HUES64 (cell line): ENCODE measurements at regions not wholly inside any gene's neighbourhood (a gene's known extent, or its start where the extent isn't known, plus 50 kb on each side); places are given as distances from the start of the nearest gene placed in this dataset.
"Not testable (repeated sequence)": the region's sequence is repeated elsewhere in the genome, so short reads cannot be mapped to it uniquely, and the experiment has no call there.

ENCODE experiments used
- H3K27ac ChIP-seq: 2 replicates; pipeline ENCODE4 v1.7.0; 2013; ENCODE audit warnings: low read depth, low read length, inconsistent platforms
- H3K27me3 ChIP-seq: 2 replicates; pipeline ENCODE4 v1.6.1; 2013; ENCODE audit warnings: mild to moderate bottlenecking, low read length; ENCODE audit not compliant: insufficient read depth
- H3K36me3 ChIP-seq: 2 replicates; pipeline ENCODE4 v1.6.1; 2013; ENCODE audit warnings: mild to moderate bottlenecking, low read length; ENCODE audit not compliant: insufficient read depth
- H3K4me1 ChIP-seq: 2 replicates; pipeline ENCODE4 v1.6.1; 2013; ENCODE audit warnings: mild to moderate bottlenecking, low read length, moderate library complexity; ENCODE audit not compliant: insufficient read depth
- H3K4me3 ChIP-seq: 2 replicates; pipeline ENCODE4 v1.5.1; 2013; ENCODE audit warnings: mild to moderate bottlenecking, low read length, moderate library complexity
- H3K9ac ChIP-seq: 2 replicates; pipeline ENCODE4 v1.6.1; 2013; ENCODE audit warnings: mild to moderate bottlenecking, low read depth, low read length
- H3K9me3 ChIP-seq: 2 replicates; pipeline ENCODE4 v1.6.1; 2013; ENCODE audit warnings: low read depth, low read length; ENCODE audit not compliant: insufficient read depth
- WGBS: fragments of 150-250, 120-280 bp; methylation state at CpG from one replicate; pipeline ENCODE4 v1.1.7; 2013; ENCODE audit warnings: missing lambda C conversion rate; 5-methylcytosine and 5-hydroxymethylcytosine counted together

GRCh38 chr11:11208994-11209393 lies 144.1 kb downstream of the CSNK2A3 start:
- 91% methylated on average over 4 of the region's 4 CpGs for WGBS
- Histone ChIP-seq H3K27me3 (no peaks in the 10 kb centered on the region), H3K9me3 (no peaks in the 10 kb centered on the region), H3K9ac (no peak overlapping the region), H3K4me1 (no peaks in the 10 kb centered on the region), H3K27ac (no peak overlapping the region), H3K4me3 (no peak overlapping the region), H3K36me3 (no peaks in the 10 kb centered on the region)

GRCh38 chr11:11207428-11207827 lies 145.6 kb downstream of the CSNK2A3 start:
- WGBS = 76% methylated on average over 3 of the region's 3 CpGs
- no peaks in the 10 kb centered on the region for H3K36me3 ChIP-seq
- no peaks in the 10 kb centered on the region for H3K4me1 ChIP-seq
- peaks cover 8% of the 10 kb centered on the region for H3K9me3 ChIP-seq
- H3K9ac ChIP-seq = no peak overlapping the region
- no peak overlapping the region for H3K27ac ChIP-seq
- no peak overlapping the region for H3K4me3 ChIP-seq
- no peaks in the 10 kb centered on the region for H3K27me3 ChIP-seq

GRCh38 chr11:11206484-11206883 lies 146.6 kb downstream of the CSNK2A3 start:
- H3K27ac ChIP-seq = no peak overlapping the region
- H3K9me3 ChIP-seq = peaks cover 11% of the 10 kb centered on the region
- 92% methylated on average over 7 of the region's 7 CpGs for WGBS
- no peak overlapping the region for H3K9ac ChIP-seq
- no peak overlapping the region for H3K4me3 ChIP-seq
- H3K36me3 ChIP-seq = no peaks in the 10 kb centered on the region
- H3K4me1 ChIP-seq = no peaks in the 10 kb centered on the region
- H3K27me3 ChIP-seq = no peaks in the 10 kb centered on the region

GRCh38 chr11:11202885-11203284 lies 150.2 kb downstream of the CSNK2A3 start:
- no peak overlapping the region for H3K9ac ChIP-seq
- no peaks in the 10 kb centered on the region for H3K27me3 ChIP-seq
- no peak overlapping the region for H3K27ac ChIP-seq
- WGBS = 91% methylated on average over 2 of the region's 2 CpGs
- no peak overlapping the region for H3K4me3 ChIP-seq
- no peaks in the 10 kb centered on the region for H3K36me3 ChIP-seq
- no peaks in the 10 kb centered on the region for H3K4me1 ChIP-seq
- peaks cover 11% of the 10 kb centered on the region for H3K9me3 ChIP-seq

- H3K9me3 ChIP-seq = peaks cover 11% of the 10 kb centered on the region
- not testable (repeated sequence) for H3K27me3 ChIP-seq, H3K27ac ChIP-seq, H3K4me3 ChIP-seq, H3K4me1 ChIP-seq, H3K36me3 ChIP-seq, H3K9ac ChIP-seq
- WGBS = 88% methylated on average over 3 of the region's 4 CpGs
Observed at GRCh38 chr11:11201302-11201701, 151.7 kb downstream of the CSNK2A3 start.

- Histone ChIP-seq H3K36me3 (no peaks in the 10 kb centered on the region), H3K4me1 (no peaks in the 10 kb centered on the region), H3K4me3 (no peak overlapping the region), H3K9me3 (no peaks in the 10 kb centered on the region), H3K9ac (no peak overlapping the region), H3K27ac (no peak overlapping the region), H3K27me3 (no peaks in the 10 kb centered on the region)
- 93% methylated on average over 3 of the region's 3 CpGs for WGBS
Observed at GRCh38 chr11:11192541-11192940, 160.5 kb downstream of the CSNK2A3 start.

- no peaks in the 10 kb centered on the region for H3K27me3 ChIP-seq
- no peaks in the 10 kb centered on the region for H3K4me1 ChIP-seq
- no peak overlapping the region for H3K9ac ChIP-seq
- no peaks in the 10 kb centered on the region for H3K36me3 ChIP-seq
- no peak overlapping the region for H3K4me3 ChIP-seq
- H3K9me3 ChIP-seq = no peaks in the 10 kb centered on the region
- H3K27ac ChIP-seq = no peak overlapping the region
- WGBS = 97% methylated on average over 3 of the region's 3 CpGs
Observed at GRCh38 chr11:11189506-11189905, 163.5 kb downstream of the CSNK2A3 start.

GRCh38 chr11:11186249-11186648 lies 166.8 kb downstream of the CSNK2A3 start:
- Histone ChIP-seq H3K27ac (no peak overlapping the region), H3K4me1 (no peaks in the 10 kb centered on the region), H3K9ac (no peak overlapping the region), H3K27me3 (no peaks in the 10 kb centered on the region), H3K9me3 (no peaks in the 10 kb centered on the region), H3K4me3 (no peak overlapping the region), H3K36me3 (no peaks in the 10 kb centered on the region)
- 87% methylated on average over 5 of the region's 5 CpGs for WGBS

- peaks cover 7% of the 10 kb centered on the region; the same call in 1 of the 2 replicates for H3K4me1 ChIP-seq
- no peak overlapping the region for H3K27ac ChIP-seq
- H3K9ac ChIP-seq = no peak overlapping the region
- no peaks in the 10 kb centered on the region for H3K27me3 ChIP-seq
- no peak overlapping the region for H3K4me3 ChIP-seq
- H3K36me3 ChIP-seq = no peaks in the 10 kb centered on the region
- 93% methylated on average over 14 of the region's 14 CpGs for WGBS
- H3K9me3 ChIP-seq = no peaks in the 10 kb centered on the region
Observed at GRCh38 chr11:11182261-11182660, 170.8 kb downstream of the CSNK2A3 start.

- Histone ChIP-seq H3K9me3 (0 out of 2 replicates have a peak, but pooled peaks cover 3% of the 10 kb centered on the region), H3K4me3 (no peak overlapping the region), H3K4me1 (peaks cover 7% of the 10 kb centered on the region; the same call in 1 of the 2 replicates), H3K27ac (no peak overlapping the region), H3K27me3 (no peaks in the 10 kb centered on the region), H3K9ac (no peak overlapping the region), H3K36me3 (no peaks in the 10 kb centered on the region)
- WGBS = 75% methylated on average over 2 of the region's 3 CpGs
Observed at GRCh38 chr11:11178671-11179638, 174.1 kb downstream of the CSNK2A3 start.

GRCh38 chr11:11177156-11177808 lies 175.8 kb downstream of the CSNK2A3 start:
- 0 out of 2 replicates have a peak, but pooled peaks cover 3% of the 10 kb centered on the region for H3K9me3 ChIP-seq
- no peaks in the 10 kb centered on the region for H3K27me3 ChIP-seq
- H3K4me1 ChIP-seq = peaks cover 7% of the 10 kb centered on the region; the same call in 1 of the 2 replicates
- no peak overlapping the region for H3K27ac ChIP-seq
- H3K9ac ChIP-seq = no peak overlapping the region
- WGBS = 75% methylated on average over 7 of the region's 7 CpGs
- H3K4me3 ChIP-seq = no peak overlapping the region
- no peaks in the 10 kb centered on the region for H3K36me3 ChIP-seq
